Caco-2 (cell line): ENCODE measurements at regions not wholly inside any gene's neighbourhood (a gene's known extent, or its start where the extent isn't known, plus 50 kb on each side); places are given as distances from the start of the nearest gene placed in this dataset.
"Not testable (repeated sequence)": the region's sequence is repeated elsewhere in the genome, so short reads cannot be mapped to it uniquely, and the experiment has no call there.

Source experiments
- BruUV-seq: library from RNA; stranded (reverse); fragments of 400-500 nt; replicated peaks from 2 replicates; lab custom pipeline; 2021; lab: Mats Ljungman, UMichigan
- CTCF ChIA-PET: fragments of 300-600 bp; sonication (Branson Sonifier 250); formaldehyde crosslinking; loops from one replicate; lab custom pipeline; 2022; ENCODE audit warnings: antibody characterized with exemption; lab: Charles Lee
- POLR2A ChIA-PET: fragments of 300-600 bp; sonication (Branson Sonifier 250); formaldehyde crosslinking; loops from one replicate; lab custom pipeline; 2022; ENCODE audit warnings: antibody characterized with exemption; lab: Charles Lee
- DNase-seq, 2 experiments: peaks; one replicate each; pipeline versions ENCODE4 v3.0.0 to v3.0.0-alpha.2; 2020 to 2022
- H3K27me3 ChIP-seq: replicated peaks from 2 replicates; pipeline ENCODE4 v1.6.0; 2011; ENCODE audit warnings: low read length; ENCODE audit not compliant: control insufficient read depth, insufficient read depth
- H3K36me3 ChIP-seq: 2 replicates; pipeline ENCODE4 v1.5.1; 2011; ENCODE audit warnings: low read length; ENCODE audit not compliant: control insufficient read depth, insufficient read depth
- H3K4me1 ChIP-seq: fragments of 250-450 bp; sonication (Bioruptor Pico); 2 replicates; pipeline ENCODE4 v1.5.1; 2020; ENCODE audit warnings: mild to moderate bottlenecking
- H3K4me3 ChIP-seq: 2 replicates; pipeline ENCODE4 v1.5.1; 2011; ENCODE audit warnings: low read depth, mild to moderate bottlenecking, control low read depth, low read length
- H3K9me3 ChIP-seq: fragments of 250-450 bp; sonication (Bioruptor Pico); 2 replicates; pipeline ENCODE4 v1.5.1; 2020; ENCODE audit warnings: mild to moderate bottlenecking, moderate library complexity
- H3K27ac Mint-ChIP-seq: one replicate; pipeline ENCODE4 v1.8.0; 2022; ENCODE audit warnings: mixed read lengths; ENCODE audit not compliant: unreplicated experiment
- H3K27me3 Mint-ChIP-seq: one replicate; pipeline ENCODE4 v1.8.0; 2022; ENCODE audit warnings: mixed read lengths; ENCODE audit not compliant: insufficient read depth, unreplicated experiment
- H3K36me3 Mint-ChIP-seq: one replicate; pipeline ENCODE4 v1.8.0; 2022; ENCODE audit warnings: mild to moderate bottlenecking, mixed read lengths; ENCODE audit not compliant: insufficient read depth, unreplicated experiment
- H3K4me1 Mint-ChIP-seq: one replicate; pipeline ENCODE4 v1.8.0; 2022; ENCODE audit warnings: low read depth, mixed read lengths; ENCODE audit not compliant: unreplicated experiment
- H3K4me3 Mint-ChIP-seq: one replicate; pipeline ENCODE4 v1.8.0; 2022; ENCODE audit warnings: mild to moderate bottlenecking, moderate library complexity, mixed read lengths; ENCODE audit not compliant: unreplicated experiment
- H3K9me3 Mint-ChIP-seq: one replicate; pipeline ENCODE4 v1.8.0; 2022; ENCODE audit warnings: mixed read lengths; ENCODE audit not compliant: unreplicated experiment
- intact Hi-C: fragments of 100-400 bp; cut with micrococcal nuclease; formaldehyde crosslinking; loops from one replicate; pipeline ENCODE4 v1.10.0; 2022; ENCODE audit not compliant: unreplicated experiment
- TF ChIP-seq, protein P1 (sequence below), 2 experiments: fragments of 200-600 bp in 1 of 2; IDR thresholded peaks; 1 replicate in 1 of 2; 2 replicates in 1 of 2; pipeline versions ENCODE4 v1.5.1 to v1.8.0; 2011 to 2022; ENCODE audit warnings: antibody characterized with exemption in 1 of 2, control low read depth in 1 of 2, inconsistent platforms in 1 of 2, low read depth in 1 of 2, low read length in 1 of 2, mild to moderate bottlenecking in 1 of 2, moderate library complexity in 1 of 2; ENCODE audit not compliant: insufficient read depth in 1 of 2, severe bottlenecking in 1 of 2, unreplicated experiment in 1 of 2

DNA sequence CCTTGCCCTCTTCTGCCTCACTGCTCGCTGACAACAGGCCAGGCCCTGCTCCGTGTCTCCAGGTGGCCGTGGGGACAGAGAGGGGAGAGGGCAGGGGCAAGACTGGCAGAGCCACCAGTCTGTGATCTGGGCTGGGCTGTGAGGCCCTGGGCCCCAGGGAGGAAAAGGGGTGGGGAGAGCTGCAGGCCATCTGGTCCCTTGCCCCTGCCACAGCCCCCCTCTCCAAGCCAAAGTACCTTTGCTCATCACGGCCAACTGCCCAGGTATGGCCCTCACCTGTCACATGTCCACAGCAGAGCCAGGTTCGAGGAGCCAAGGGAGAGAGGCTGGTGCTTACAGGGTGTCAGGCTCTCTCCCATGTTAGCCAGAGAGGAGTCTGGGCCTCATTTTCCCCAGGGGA lies 91.4 kb upstream of the LHX1 start:
- Histone ChIP-seq H3K4me3 (no peak overlapping the region), H3K4me1 (no peaks in the 10 kb centered on the region), H3K9me3 (no peaks in the 10 kb centered on the region), H3K36me3 (no peaks in the 10 kb centered on the region), H3K27me3 (peaks cover 2% of the 10 kb centered on the region)
- H3K27me3 Mint-ChIP-seq, result peaks cover 18% of the 10 kb centered on the region
- no peaks in the 10 kb centered on the region for H3K36me3 Mint-ChIP-seq
- intact Hi-C loops, result no loop called here
- ChIA-PET POLR2A (no interaction called here), CTCF (no interaction called here)
- H3K4me3 Mint-ChIP-seq, result no peak overlapping the region
- no peaks in the 10 kb centered on the region for H3K9me3 Mint-ChIP-seq
- H3K4me1 Mint-ChIP-seq, result peaks cover under 1% of the 10 kb centered on the region
- BruUV-seq, result no TSS peak
- TF ChIP-seq, protein P1, sequence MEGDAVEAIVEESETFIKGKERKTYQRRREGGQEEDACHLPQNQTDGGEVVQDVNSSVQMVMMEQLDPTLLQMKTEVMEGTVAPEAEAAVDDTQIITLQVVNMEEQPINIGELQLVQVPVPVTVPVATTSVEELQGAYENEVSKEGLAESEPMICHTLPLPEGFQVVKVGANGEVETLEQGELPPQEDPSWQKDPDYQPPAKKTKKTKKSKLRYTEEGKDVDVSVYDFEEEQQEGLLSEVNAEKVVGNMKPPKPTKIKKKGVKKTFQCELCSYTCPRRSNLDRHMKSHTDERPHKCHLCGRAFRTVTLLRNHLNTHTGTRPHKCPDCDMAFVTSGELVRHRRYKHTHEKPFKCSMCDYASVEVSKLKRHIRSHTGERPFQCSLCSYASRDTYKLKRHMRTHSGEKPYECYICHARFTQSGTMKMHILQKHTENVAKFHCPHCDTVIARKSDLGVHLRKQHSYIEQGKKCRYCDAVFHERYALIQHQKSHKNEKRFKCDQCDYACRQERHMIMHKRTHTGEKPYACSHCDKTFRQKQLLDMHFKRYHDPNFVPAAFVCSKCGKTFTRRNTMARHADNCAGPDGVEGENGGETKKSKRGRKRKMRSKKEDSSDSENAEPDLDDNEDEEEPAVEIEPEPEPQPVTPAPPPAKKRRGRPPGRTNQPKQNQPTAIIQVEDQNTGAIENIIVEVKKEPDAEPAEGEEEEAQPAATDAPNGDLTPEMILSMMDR (IDR thresholded peaks at IDR 0.05; ENCODE audit: insufficient read depth in 1 of 2, low read depth in 1 of 2, low read length in 1 of 2, severe bottlenecking in 1 of 2, unreplicated experiment in 1 of 2), result no peak
- DNase-seq, result no peak
- no peak overlapping the region for H3K27ac Mint-ChIP-seq

GRCh38 chr17:36846410-36847292 lies 90.6 kb upstream of the LHX1 start:
- H3K36me3 Mint-ChIP-seq, result no peaks in the 10 kb centered on the region
- intact Hi-C loops, result no loop called here
- POLR2A ChIA-PET, result interaction anchor here (0.7 kb wide), 1 partner anchor 136 kb away, joined by 3 read pairs; no protein-coding TSS in a partner anchor
- CTCF ChIA-PET, result interaction anchor here (0.6 kb wide), 1 partner anchor 774 kb away, joined by 5 read pairs; no protein-coding TSS in a partner anchor
- no peak overlapping the region for H3K4me3 Mint-ChIP-seq
- peaks cover 18% of the 10 kb centered on the region for H3K27me3 Mint-ChIP-seq
- TF ChIP-seq, protein P1 (IDR thresholded peaks at IDR 0.05; ENCODE audit: insufficient read depth in 1 of 2, low read depth in 1 of 2, low read length in 1 of 2, severe bottlenecking in 1 of 2, unreplicated experiment in 1 of 2), result no peak
- no peak for DNase-seq
- BruUV-seq, result no TSS peak
- no peak overlapping the region for H3K4me3 ChIP-seq
- H3K27me3 ChIP-seq, result peaks cover 2% of the 10 kb centered on the region
- no peak overlapping the region for H3K27ac Mint-ChIP-seq
- no peaks in the 10 kb centered on the region for H3K36me3 ChIP-seq
- H3K4me1 ChIP-seq, result no peaks in the 10 kb centered on the region
- H3K9me3 Mint-ChIP-seq, result no peaks in the 10 kb centered on the region
- no peaks in the 10 kb centered on the region for H3K9me3 ChIP-seq
- H3K4me1 Mint-ChIP-seq, result peaks cover 8% of the 10 kb centered on the region

- Mint-ChIP-seq H3K9me3 (no peaks in the 10 kb centered on the region), H3K27ac (no peak overlapping the region), H3K4me3 (no peak overlapping the region), H3K36me3 (no peaks in the 10 kb centered on the region), H3K27me3 (peaks cover 22% of the 10 kb centered on the region), H3K4me1 (peaks cover 12% of the 10 kb centered on the region)
- Histone ChIP-seq H3K4me3 (no peak overlapping the region), H3K9me3 (no peaks in the 10 kb centered on the region), H3K36me3 (no peaks in the 10 kb centered on the region), H3K4me1 (no peaks in the 10 kb centered on the region), H3K27me3 (peaks cover 2% of the 10 kb centered on the region)
- CTCF ChIA-PET, result no interaction called here
- POLR2A ChIA-PET, result no interaction called here
- intact Hi-C loops, result no loop called here
- BruUV-seq, result no TSS peak
- TF ChIP-seq, protein P1 (IDR thresholded peaks at IDR 0.05; ENCODE audit: insufficient read depth in 1 of 2, low read depth in 1 of 2, low read length in 1 of 2, severe bottlenecking in 1 of 2, unreplicated experiment in 1 of 2), result no peak
- DNase-seq, result no peak
Observed at GRCh38 chr17:36848008-36848902, 89.0 kb upstream of the LHX1 start.

DNA sequence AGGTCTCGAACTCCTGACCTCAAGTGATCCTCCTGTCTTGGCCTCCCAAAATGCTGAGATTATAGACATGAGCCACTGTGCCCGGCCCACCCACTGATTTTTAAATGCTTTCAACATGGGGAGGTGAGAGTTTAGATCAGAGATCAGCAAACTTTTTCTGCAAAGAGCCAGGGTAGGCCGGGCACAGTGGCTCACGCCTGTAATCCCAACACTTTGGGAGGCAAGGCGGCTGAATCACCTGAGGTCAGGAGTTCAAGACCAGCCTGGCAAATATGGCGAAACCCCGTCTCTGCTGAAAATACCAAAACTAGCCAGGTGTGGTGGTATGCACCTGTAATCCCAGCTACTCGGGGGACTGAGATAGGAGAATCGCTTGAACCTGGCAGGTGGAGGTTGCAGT lies 88.3 kb upstream of the LHX1 start:
- H3K36me3 ChIP-seq, H3K9me3 Mint-ChIP-seq, POLR2A ChIA-PET, H3K4me3 Mint-ChIP-seq, H3K36me3 Mint-ChIP-seq, H3K4me3 ChIP-seq, H3K27ac Mint-ChIP-seq, H3K4me1 ChIP-seq, BruUV-seq, CTCF ChIA-PET, DNase-seq, H3K27me3 ChIP-seq, H3K9me3 ChIP-seq, intact Hi-C loops: not testable (repeated sequence)
- Mint-ChIP-seq H3K4me1 (peaks cover 12% of the 10 kb centered on the region), H3K27me3 (peaks cover 22% of the 10 kb centered on the region)
